Hematopoietic multipotent progenitor cell treated with erythropoietin and hydrocortisone succinate and interleukin-3 and kit ligand, for 15 days (in vitro differentiated cells): ENCODE measurements at regions not wholly inside any gene's neighbourhood (a gene's known extent, or its start where the extent isn't known, plus 50 kb on each side); places are given as distances from the start of the nearest gene placed in this dataset.

Source experiments
- DNase-seq: peaks from one replicate; pipeline ENCODE4 v3.0.0-alpha.2; 2015; ENCODE audit warnings: low spot score

GRCh38 chr15:36469311-36469966 lies 110.0 kb upstream of the CDIN1 start:
- DNase-seq, result no peak

GRCh38 chr15:36472672-36473071 lies 106.8 kb upstream of the CDIN1 start:
- no peak for DNase-seq

- DNase-seq, result no peak
Observed at GRCh38 chr15:36478561-36478960, 100.9 kb upstream of the CDIN1 start.

GRCh38 chr15:36479200-36479896 lies 100.1 kb upstream of the CDIN1 start:
- no peak for DNase-seq

- DNase-seq, result no peak
Observed at GRCh38 chr15:36481156-36481555, 98.3 kb upstream of the CDIN1 start.

- no peak for DNase-seq
Observed at GRCh38 chr15:36483409-36483808, 96.0 kb upstream of the CDIN1 start.

DNA sequence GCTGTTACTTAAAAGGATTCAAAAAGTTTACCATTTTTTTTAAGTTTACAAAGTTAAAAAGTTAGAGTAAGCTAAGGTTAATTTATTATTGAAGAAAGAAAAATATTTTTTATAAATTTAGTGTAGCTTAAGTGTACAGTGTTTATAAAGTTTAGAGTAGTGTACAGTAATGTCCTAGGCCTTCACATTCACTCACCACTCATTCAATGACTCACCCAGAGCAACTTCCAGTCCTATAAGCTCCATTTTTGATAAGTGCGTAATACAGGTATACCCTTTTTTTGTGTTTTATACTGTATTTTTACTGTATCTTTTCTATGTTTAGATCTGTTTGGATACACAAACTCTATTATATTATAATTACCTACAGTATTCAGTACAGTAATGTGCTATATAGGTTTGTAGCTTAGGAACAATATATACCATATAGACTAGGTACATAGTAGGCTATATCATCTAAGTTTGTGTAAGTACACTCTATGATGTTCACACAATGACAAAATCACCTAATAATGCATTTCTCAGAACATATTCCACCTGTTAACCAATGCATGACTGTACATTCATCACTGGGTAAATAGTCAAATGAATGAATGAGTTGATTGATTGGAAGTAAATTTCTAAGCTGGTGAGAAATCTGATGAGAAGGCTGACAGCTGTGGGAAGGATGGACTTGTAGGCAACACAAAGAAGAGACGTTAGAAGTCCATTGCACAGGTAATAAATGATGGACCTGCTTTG lies 95.2 kb upstream of the CDIN1 start:
- no peak for DNase-seq

DNA sequence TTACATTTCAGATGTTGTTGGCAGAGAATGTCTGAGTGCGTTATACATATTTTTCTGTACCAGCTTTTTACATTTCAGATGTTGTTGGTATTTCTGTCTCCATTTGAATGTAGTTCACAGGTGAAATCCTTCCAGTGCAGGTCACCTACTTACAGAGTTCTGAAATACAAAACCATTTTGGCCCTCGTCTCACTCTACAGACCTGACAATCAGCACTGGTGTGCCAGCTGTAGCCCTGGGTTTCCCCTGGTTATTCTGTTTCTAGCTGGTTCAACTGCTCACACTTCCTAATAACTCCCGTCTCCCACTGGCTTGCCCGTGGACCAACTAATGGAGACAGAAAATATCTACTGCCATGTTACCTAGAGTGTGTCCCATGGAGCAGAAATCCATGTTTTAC lies 87.5 kb upstream of the CDIN1 start:
- DNase-seq, result no peak

- no peak for DNase-seq
Observed at GRCh38 chr15:36495456-36495991, 83.9 kb upstream of the CDIN1 start.

GRCh38 chr15:36497901-36498300 lies 81.5 kb upstream of the CDIN1 start:
- no peak for DNase-seq

GRCh38 chr15:36498401-36498800 lies 81.0 kb upstream of the CDIN1 start:
- no peak for DNase-seq

- no peak for DNase-seq
Observed at GRCh38 chr15:36498916-36499315, 80.5 kb upstream of the CDIN1 start.

- DNase-seq, result no peak
Observed at GRCh38 chr15:36499412-36500389, 79.7 kb upstream of the CDIN1 start.

DNA sequence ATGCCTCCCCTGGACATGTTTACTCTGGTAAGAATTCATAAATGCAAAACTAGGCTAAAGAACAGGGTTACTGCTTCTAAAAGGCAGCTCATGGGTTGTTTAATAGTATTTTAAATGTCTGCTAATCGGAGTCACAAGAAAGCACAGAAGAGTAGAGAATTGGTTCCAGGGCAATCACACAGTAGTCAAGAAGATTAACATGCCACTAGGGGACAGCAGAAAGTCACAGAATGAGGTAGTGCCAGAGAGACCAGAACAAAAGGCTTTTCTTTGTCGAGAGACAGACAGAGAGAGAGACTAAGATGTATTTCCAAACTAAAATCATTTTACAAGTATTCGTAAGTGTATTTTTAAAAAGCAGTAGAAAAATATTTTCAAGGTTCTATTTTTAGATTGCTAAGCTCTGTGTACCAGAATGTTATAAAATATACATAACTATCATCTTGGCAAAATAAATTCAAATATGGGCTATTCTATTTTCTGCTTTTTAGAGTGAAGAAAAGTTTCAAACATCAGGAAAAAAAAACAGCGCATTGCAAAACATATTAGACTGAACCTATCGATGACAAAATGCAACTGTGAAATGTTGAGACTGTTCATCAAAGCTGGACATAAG lies 78.3 kb upstream of the CDIN1 start:
- no peak for DNase-seq

DNA sequence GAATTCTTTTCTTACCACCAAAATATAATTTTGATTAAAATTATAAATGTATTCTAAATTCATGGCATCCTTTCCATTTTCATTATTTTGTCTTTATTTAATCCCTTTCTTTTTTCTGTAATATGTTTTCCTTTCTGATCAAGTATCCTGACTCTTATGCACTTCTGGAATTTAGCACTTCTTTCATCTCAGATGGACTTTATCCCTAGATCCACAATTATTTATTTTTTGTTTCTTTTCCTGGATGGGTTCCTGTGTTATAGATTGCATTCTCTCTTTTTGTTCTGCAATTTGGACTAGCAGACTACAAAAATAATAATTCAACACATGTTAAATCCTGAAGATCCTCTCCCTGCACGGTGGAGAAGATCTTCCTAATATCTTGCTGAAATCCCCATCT lies 76.9 kb upstream of the CDIN1 start:
- DNase-seq, result no peak

- DNase-seq, result no peak
Observed at GRCh38 chr15:36506733-36507356, 72.6 kb upstream of the CDIN1 start.

DNA sequence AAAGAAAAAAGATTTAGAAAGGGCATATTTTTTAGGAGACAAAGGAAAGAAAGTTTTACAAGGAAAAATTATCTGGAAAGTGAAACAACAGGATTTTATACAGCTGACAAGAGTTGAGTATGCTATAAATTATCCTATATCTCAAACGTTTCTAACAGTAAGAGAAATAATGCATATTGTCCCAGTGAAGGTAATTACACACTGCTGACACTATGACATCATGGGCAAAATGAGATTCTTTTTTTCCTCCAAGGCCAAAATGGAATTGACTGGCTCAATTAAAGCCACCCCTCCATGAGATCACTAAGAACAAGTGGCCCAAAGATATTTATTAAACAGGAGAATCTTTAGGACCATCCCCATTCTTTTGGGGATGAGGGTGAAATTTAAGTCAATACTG lies 72.0 kb upstream of the CDIN1 start:
- no peak for DNase-seq

GRCh38 chr15:36511594-36511993 lies 67.8 kb upstream of the CDIN1 start:
- no peak for DNase-seq

GRCh38 chr15:36517758-36518157 lies 61.7 kb upstream of the CDIN1 start:
- no peak for DNase-seq

GRCh38 chr15:36519067-36519466 lies 60.4 kb upstream of the CDIN1 start:
- DNase-seq, result no peak

DNA sequence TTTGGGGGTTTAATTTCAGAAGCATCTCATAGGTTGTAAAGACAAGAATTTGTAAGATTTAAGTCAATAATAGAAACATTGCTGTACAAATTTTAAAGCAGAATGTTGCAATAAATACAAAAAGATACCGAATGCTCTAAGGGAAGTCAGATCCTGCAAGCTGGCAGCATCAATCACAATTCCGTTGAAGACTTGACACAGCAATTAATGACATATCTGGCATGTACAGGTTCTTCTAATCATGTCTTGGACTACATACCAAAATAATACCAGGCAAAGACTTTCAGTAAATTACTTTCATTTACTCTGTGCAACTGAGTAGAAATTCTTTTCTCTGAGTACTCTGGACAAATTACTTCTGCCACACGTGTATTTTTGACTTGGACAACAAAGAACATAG lies 54.0 kb upstream of the CDIN1 start:
- DNase-seq, result no peak
